SH-SY5Y (cell line): ENCODE measurements at regions not wholly inside any gene's neighbourhood (a gene's known extent, or its start where the extent isn't known, plus 50 kb on each side); places are given as distances from the start of the nearest gene placed in this dataset.

Experiments used
- GATA2 ChIP-seq: IDR thresholded peaks from 2 replicates; pipeline ENCODE4 v1.6.1; 2011; ENCODE audit warnings: mild to moderate bottlenecking, low read depth, low read length
- GATA3 ChIP-seq: IDR thresholded peaks from 2 replicates; pipeline ENCODE4 v1.6.1; 2011; ENCODE audit warnings: low read depth, mild to moderate bottlenecking, low read length, moderate library complexity

DNA sequence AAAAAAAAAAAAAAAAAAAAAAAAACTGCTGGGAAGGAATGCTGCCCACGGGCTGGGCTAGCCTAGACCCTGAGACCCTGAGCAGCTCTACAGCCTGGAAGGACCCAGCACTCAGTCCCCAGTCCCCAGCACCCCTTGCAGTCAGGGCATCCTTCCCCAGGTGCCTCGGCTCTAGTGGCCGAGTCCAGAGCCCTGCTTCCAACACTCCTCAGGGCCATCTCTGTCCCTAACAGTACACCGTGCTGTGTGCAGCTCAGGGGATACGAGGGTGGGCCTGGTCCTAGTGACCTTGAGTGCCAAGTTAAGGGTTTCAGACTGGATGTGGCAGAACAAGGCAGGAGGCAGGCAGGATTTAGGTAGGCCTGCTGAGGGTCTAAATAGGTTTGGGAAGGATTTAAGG, 50.2 kb upstream of the LRP8 start:
- TF ChIP-seq GATA3 (no peak), GATA2 (no peak)

- no peak for TF ChIP-seq GATA2
- TF ChIP-seq GATA3 = no peak
Measured at GRCh38 chr1:53378932-53379661, 51.2 kb upstream of the LRP8 start.

DNA sequence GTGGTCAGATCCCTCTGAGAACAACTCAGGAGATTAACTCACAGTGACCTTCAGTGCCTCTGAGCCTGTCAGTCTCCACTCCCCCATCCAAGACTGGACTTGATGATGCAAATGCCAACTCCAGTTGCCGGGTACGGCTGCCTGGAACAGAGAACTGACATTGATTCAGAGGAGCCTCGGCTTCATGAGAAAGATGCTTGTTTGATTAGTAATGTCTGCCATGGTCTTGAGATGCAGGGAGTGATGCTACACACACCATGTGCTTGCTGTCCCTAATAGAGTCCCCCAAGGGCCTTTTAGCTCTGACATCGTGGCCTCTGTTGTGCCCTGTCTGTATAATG, 51.8 kb upstream of the LRP8 start:
- TF ChIP-seq GATA2 (no peak), GATA3 (no peak)

- TF ChIP-seq GATA2 (no peak), GATA3 (no peak)
Measured at GRCh38 chr1:53380296-53380695, 52.4 kb upstream of the LRP8 start.

DNA sequence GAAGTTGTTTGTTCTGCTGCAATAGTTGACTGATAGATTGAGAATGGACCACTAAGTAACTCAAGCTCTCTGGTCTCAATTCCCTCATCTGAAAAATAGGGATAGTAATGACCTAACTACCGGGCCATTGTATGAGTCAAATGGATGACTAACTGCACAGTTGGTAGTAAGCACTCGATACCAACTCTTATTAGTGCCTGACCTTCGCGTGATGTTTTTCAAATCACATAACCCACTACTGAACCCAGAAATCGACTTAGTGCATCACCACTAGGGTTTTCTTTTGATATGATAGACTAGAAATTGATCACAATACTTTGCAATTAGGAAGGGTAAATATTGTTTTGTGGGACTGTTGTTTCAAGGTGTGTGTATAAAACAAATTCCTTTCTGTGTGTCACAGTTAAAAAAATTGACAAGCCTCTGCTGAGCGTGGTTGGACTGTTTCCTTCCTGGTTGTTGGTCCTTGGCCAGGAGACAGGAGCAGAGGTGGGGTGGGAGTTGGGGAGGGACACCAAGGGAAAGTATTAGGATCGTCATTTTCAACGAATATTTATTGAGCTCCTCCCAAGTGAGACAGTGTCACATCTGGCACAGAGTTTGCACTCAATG, 54.0 kb upstream of the LRP8 start:
- TF ChIP-seq GATA3 (no peak), GATA2 (no peak)

GRCh38 chr1:53383136-53383870, 55.4 kb upstream of the LRP8 start:
- TF ChIP-seq GATA3 (no peak), GATA2 (no peak)

DNA sequence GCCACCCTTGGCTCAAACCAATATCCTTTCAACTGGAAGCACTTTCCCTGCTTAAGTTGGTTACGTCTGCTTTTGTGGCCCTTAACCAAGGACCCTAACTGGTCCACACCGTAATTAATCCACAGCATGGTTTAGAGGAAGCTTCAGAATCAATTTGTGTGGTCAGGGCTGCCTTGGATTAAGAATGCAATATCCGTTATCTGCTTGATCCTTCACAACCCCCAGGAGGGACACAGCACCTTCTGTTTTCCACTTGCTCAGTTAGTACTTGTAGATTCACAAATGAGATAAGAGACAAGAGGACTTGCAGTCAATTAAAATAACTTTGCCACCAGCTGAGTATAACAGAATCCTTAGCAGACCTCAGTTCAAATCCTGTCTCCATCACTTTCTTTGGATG, 56.9 kb upstream of the LRP8 start:
- no peak for TF ChIP-seq GATA3
- TF ChIP-seq GATA2 = peak; percentile 36

- TF ChIP-seq GATA3 (no peak), GATA2 (no peak)
Measured at GRCh38 chr1:53385276-53386225, 57.7 kb upstream of the LRP8 start.

- no peak for TF ChIP-seq GATA3
Measured at GRCh38 chr1:53388963-53389362, 61.1 kb upstream of the LRP8 start.

DNA sequence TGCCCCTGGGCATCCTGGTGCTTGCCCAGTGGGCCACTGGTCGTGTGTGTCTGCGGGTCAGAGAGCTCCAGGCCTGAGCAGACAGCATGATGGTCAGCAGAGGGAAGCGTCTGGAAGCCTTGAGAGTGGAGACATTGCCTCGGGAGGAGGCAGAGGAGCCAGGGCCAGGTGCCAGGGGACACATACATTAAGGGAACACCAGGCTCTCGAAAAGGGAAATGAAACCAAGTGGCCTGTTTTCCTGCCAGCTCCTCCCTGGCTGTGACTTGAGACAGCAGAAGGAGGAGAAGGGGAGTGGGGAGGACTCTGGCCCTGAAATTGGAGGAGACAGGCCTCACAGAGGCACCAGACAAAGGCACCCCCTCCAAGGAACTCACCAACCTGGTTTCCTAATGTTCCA, 62.4 kb upstream of the LRP8 start:
- TF ChIP-seq GATA3 (no peak), GATA2 (no peak)

DNA sequence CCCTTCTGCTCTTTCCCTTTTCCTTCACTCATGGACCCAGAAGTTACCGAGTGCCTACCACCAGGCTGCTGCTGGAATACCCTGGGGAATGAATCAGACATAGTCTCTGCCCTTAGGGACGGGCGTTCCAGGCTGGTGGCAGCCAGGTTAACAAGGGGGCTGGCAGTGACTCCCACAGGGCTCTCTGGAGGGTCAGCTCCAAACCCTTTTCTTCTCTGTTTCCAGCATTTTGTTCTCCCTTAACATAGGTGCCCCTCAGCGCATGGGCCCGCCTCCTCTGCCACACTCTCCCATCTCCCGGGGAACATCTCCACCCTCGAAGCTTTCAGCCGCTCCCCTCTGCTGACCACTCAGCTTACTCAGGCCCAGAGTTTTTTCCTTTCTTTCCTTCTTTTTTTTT, 62.9 kb upstream of the LRP8 start:
- TF ChIP-seq GATA3 (no peak), GATA2 (no peak)

DNA sequence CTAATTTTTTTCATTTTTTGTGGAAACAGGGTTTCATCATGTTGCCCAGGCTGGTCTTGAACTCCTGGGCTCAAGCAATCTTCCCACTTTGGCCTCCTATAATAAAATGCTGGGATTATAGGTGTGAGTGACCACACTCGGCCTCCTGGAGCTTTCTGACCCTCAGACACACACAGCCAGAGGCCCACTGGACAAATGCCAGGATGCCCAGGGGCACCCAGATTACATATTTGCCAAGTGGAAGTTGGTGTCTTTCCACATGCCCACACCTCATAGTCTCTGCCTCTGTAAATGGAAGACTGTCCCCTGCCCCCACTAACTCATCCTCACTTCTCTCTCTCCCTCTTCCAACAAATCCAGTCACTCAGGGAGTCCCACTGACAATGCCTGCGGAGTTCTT, 63.4 kb upstream of the LRP8 start:
- TF ChIP-seq GATA3 = no peak
- no peak for TF ChIP-seq GATA2

- TF ChIP-seq GATA2 (no peak), GATA3 (no peak)
Measured at GRCh38 chr1:53391982-53392381, 64.1 kb upstream of the LRP8 start.

DNA sequence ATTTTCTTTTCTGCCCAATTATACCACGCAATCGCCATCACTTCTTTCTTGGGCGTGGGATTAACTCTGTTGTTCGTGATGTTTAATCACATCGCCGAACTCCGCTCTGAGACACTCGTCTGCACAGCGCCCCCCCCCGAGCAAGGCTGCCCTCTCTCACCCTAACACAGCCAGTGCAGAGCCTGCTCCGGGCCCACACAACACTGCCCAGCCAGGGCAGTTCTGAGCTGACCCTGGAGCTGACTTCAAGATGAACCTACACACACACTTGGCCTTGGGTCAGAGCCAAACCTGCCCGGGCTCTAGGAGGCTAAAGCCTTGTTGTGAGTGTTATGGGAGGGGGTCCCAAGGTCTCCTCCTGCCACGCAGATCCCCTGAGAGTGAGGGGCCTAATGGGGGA, 64.6 kb upstream of the LRP8 start:
- TF ChIP-seq GATA2 (no peak), GATA3 (no peak)

DNA sequence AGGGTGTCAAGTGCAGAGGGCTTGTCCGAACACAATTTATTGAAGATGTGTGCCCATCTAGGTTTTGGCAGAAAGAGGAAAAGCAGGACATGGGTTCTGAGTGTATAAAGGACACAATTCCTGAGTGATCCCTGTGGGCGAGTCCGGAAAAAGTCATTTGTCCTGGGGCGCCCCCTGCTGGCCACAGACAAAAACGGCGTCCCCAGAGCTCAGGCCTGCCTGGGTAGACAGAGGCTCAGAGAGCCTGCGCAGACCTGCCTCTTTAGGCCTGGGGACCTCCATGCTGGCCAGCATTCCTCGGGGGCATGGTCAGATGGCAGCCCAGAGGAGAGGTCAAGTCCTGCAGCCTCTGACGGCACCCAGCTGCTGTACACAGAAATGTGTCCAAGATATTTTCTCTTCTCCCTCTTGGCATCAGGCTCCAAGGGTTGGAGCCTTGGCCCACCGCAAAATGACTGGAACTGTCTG, 65.5 kb upstream of the LRP8 start:
- TF ChIP-seq GATA2 (no peak), GATA3 (no peak)
